Adrenal gland (tissue), 9 donors: ENCODE measurements at regions not wholly inside any gene's neighbourhood (a gene's known extent, or its start where the extent isn't known, plus 50 kb on each side); places are given as distances from the start of the nearest gene placed in this dataset.

Experiments used
- DNase-seq, 7 donors: peaks; one replicate each; pipeline ENCODE4 v3.0.0-alpha.2; 2019 to 2020
- H3K27ac ChIP-seq, 5 donors: fragments of 200-600 bp; sonication (generic) in 4 of 5; 1 replicate in 3 of 5; 2 replicates in 2 of 5; pipeline versions ENCODE4 v1.5.1 to v1.8.0; 2016 to 2020; ENCODE audit warnings: mild to moderate bottlenecking in 1 of 5
- H3K27me3 ChIP-seq: fragments of 200-600 bp; 2 replicates; pipeline ENCODE4 v1.8.0; 2021
- H3K36me3 ChIP-seq, 2 donors: fragments of 200-600 bp; replicated peaks in 1 of 2; 1 replicate in 1 of 2; 2 replicates in 1 of 2; pipeline versions ENCODE4 v1.5.1 to v1.8.0; 2018 to 2022
- H3K4me1 ChIP-seq, 2 donors: fragments of 200-600 bp; replicated peaks in 1 of 2; 1 replicate in 1 of 2; 2 replicates in 1 of 2; pipeline versions ENCODE4 v1.5.1 to v1.8.0; 2018 to 2021
- H3K4me3 ChIP-seq, 4 donors: fragments of 200-600 bp; sonication (generic) in 3 of 4; one replicate each; pipeline ENCODE4 v1.5.1; 2016 to 2018
- H3K9me3 ChIP-seq, 3 donors: fragments of 200-600 bp; sonication (generic) in 1 of 3; replicated peaks in 1 of 3; 1 replicate in 2 of 3; 2 replicates in 1 of 3; pipeline versions ENCODE4 v1.5.1 to v1.8.0; 2016 to 2021
- POLR2A ChIP-seq, 2 donors: fragments of 450-650 bp; IDR thresholded peaks; one replicate each; pipeline ENCODE4 v1.6.1; 2017; ENCODE audit warnings: antibody characterized with exemption in 2 of 2, mild to moderate bottlenecking in 2 of 2, moderate library complexity in 1 of 2
- WGBS, 4 donors: extraction: QIAGEN DNeasy Blood & Tissue Kit in 2 of 4; methylation state at CpG; one replicate each; pipeline versions ENCODE4 v1.1.5 to v1.1.7; 2013 to 2017; 5-methylcytosine and 5-hydroxymethylcytosine counted together
- intact Hi-C, 2 donors: fragments of 100-400 bp; cut with DNase I; formaldehyde crosslinking; loops; one replicate each; pipeline versions ENCODE4 v1.14.1 to v1.15.0; 2022 to 2023
- TF ChIP-seq, protein P1 (sequence below), 6 experiments: fragments of 450-650 bp in 4 of 6; fragments of 200-600 bp in 2 of 6; sonication (generic) in 1 of 6; IDR thresholded peaks; 1 replicate in 5 of 6; 2 replicates in 1 of 6; pipeline versions ENCODE4 v1.5.1 to v1.8.0; 2016 to 2021; ENCODE audit warnings: antibody characterized with exemption in 6 of 6, mild to moderate bottlenecking in 2 of 6, moderate library complexity in 1 of 6
- donor health status: healthy with polysubstance abuse.
- donor health status: Bipolar disorder and iron deficiency.
- donor health status: DM: yes; HTN: yes; CAD: no.
- donor health status: DM: no; HTN: no; CAD: no.
- donor health status: DM: no; HTN: no; CAD: no.

- Histone ChIP-seq H3K36me3 (no peaks in the 10 kb centered on the region), H3K27me3 (no peaks in the 10 kb centered on the region), H3K27ac (no peak overlapping the region), H3K4me3 (no peak overlapping the region), H3K9me3 (peaks cover 0 to 9% (median 0%) of the 10 kb centered on the region in 3 donors), H3K4me1 (peaks cover 0 to 11% of the 10 kb centered on the region in 2 donors)
- WGBS, 4 donors, result 94 to 98% (median 97%) methylated on average over 3 of the region's 3 CpGs
- DNase-seq, result no peak
- intact Hi-C loops, result no loop called here
- TF ChIP-seq POLR2A (IDR thresholded peaks at IDR 0.05), result no peak
- TF ChIP-seq, protein P1, sequence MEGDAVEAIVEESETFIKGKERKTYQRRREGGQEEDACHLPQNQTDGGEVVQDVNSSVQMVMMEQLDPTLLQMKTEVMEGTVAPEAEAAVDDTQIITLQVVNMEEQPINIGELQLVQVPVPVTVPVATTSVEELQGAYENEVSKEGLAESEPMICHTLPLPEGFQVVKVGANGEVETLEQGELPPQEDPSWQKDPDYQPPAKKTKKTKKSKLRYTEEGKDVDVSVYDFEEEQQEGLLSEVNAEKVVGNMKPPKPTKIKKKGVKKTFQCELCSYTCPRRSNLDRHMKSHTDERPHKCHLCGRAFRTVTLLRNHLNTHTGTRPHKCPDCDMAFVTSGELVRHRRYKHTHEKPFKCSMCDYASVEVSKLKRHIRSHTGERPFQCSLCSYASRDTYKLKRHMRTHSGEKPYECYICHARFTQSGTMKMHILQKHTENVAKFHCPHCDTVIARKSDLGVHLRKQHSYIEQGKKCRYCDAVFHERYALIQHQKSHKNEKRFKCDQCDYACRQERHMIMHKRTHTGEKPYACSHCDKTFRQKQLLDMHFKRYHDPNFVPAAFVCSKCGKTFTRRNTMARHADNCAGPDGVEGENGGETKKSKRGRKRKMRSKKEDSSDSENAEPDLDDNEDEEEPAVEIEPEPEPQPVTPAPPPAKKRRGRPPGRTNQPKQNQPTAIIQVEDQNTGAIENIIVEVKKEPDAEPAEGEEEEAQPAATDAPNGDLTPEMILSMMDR (IDR thresholded peaks at IDR 0.05), result no peak
Measured at GRCh38 chr6:144602523-144603180, 317.5 kb downstream of the UTRN start.

GRCh38 chr6:144606083-144606482, 320.9 kb downstream of the UTRN start:
- Histone ChIP-seq H3K4me1 (peaks cover 0 to 16% of the 10 kb centered on the region in 2 donors), H3K27ac (no peak overlapping the region), H3K4me3 (no peak overlapping the region), H3K36me3 (no peaks in the 10 kb centered on the region), H3K27me3 (no peaks in the 10 kb centered on the region), H3K9me3 (no peaks in the 10 kb centered on the region)
- no peak for DNase-seq
- 86 to 92% (median 89%) methylated on average over 2 of the region's 2 CpGs for WGBS, 4 donors
- no peak for TF ChIP-seq POLR2A (IDR thresholded peaks at IDR 0.05)
- TF ChIP-seq, protein P1 (IDR thresholded peaks at IDR 0.05), result no peak
- intact Hi-C loops, result no loop called here

GRCh38 chr6:144607998-144608735, 323.0 kb downstream of the UTRN start:
- WGBS, 4 donors, result 90 to 93% (median 91%) methylated on average over 5 of the region's 5 CpGs
- H3K4me1 ChIP-seq, result peaks cover 0 to 16% of the 10 kb centered on the region in 2 donors
- no peaks in the 10 kb centered on the region for H3K9me3 ChIP-seq
- H3K4me3 ChIP-seq, result no peak overlapping the region
- no peak overlapping the region for H3K27ac ChIP-seq
- no peak for TF ChIP-seq POLR2A (IDR thresholded peaks at IDR 0.05)
- TF ChIP-seq, protein P1 (IDR thresholded peaks at IDR 0.05), result no peak
- no peaks in the 10 kb centered on the region for H3K27me3 ChIP-seq
- no peak for DNase-seq
- H3K36me3 ChIP-seq, result no peaks in the 10 kb centered on the region
- intact Hi-C loops, result no loop called here

GRCh38 chr6:144612811-144613210, 327.7 kb downstream of the UTRN start:
- TF ChIP-seq POLR2A (IDR thresholded peaks at IDR 0.05), result no peak
- TF ChIP-seq, protein P1 (IDR thresholded peaks at IDR 0.05), result no peak
- DNase-seq, result no peak
- no peaks in the 10 kb centered on the region for H3K27me3 ChIP-seq
- H3K36me3 ChIP-seq, result no peaks in the 10 kb centered on the region
- H3K9me3 ChIP-seq, result no peaks in the 10 kb centered on the region
- no peak overlapping the region for H3K27ac ChIP-seq
- peaks cover 0 to 13% of the 10 kb centered on the region in 2 donors for H3K4me1 ChIP-seq
- no peak overlapping the region for H3K4me3 ChIP-seq
- intact Hi-C loops, result no loop called here
- WGBS, 4 donors, result 89 to 95% (median 92%) methylated on average over 1 of the region's 1 CpG
